OCI-LY1 (cell line): ENCODE measurements at regions not wholly inside any gene's neighbourhood (a gene's known extent, or its start where the extent isn't known, plus 50 kb on each side); places are given as distances from the start of the nearest gene placed in this dataset.

Experiments used
- CTCF ChIP-seq: fragments of 200-600 bp; sonication (generic), shearing (Covaris generic); IDR thresholded peaks from 2 replicates; pipeline ENCODE4 v1.5.1; 2017; ENCODE audit warnings: mild to moderate bottlenecking, antibody characterized with exemption, low read length, moderate library complexity, mixed read lengths
- EZH2 ChIP-seq: fragments of 200-600 bp; sonication (generic), shearing (Covaris generic); IDR thresholded peaks from 2 replicates; pipeline ENCODE4 v1.8.0; 2017; ENCODE audit warnings: borderline replicate concordance, mixed run types, mild to moderate bottlenecking, antibody characterized with exemption, low read length, moderate library complexity, mixed read lengths

- TF ChIP-seq CTCF (no peak), EZH2 (no peak)
Observed at GRCh38 chr3:41076399-41076798, 122.9 kb upstream of the CTNNB1 start.
